ENCODE measurements at regions not wholly inside any gene's neighbourhood (a gene's known extent, or its start where the extent isn't known, plus 50 kb on each side); places are given as distances from the start of the nearest gene placed in this dataset.

- H3K36me3 ChIP-seq (ENCODE audit: control insufficient read depth, insufficient read depth, low read length) = no peaks in the 10 kb centered on the region
- FAIRE-seq (no peak), DNase-seq (ENCODE audit: low read depth) (no peak)
- no peak overlapping the region for H3K4me3 ChIP-seq (ENCODE audit: low read depth, low read length)
- H3K27me3 ChIP-seq (ENCODE audit: control insufficient read depth, insufficient read depth, low read length) = no peaks in the 10 kb centered on the region
- TF ChIP-seq CTCF (IDR thresholded peaks at IDR 0.05; ENCODE audit: insufficient read depth, low read length, severe bottlenecking) = no peak
Measured at GRCh38 chr7:10120936-10121335, 852.7 kb upstream of the PHF14 start.

- DNase-seq (ENCODE audit: low read depth) = no peak
- Histone ChIP-seq H3K4me3 (ENCODE audit: low read depth, low read length) (no peak overlapping the region), H3K27me3 (ENCODE audit: control insufficient read depth, insufficient read depth, low read length) (no peaks in the 10 kb centered on the region), H3K36me3 (ENCODE audit: control insufficient read depth, insufficient read depth, low read length) (no peaks in the 10 kb centered on the region)
- no peak for FAIRE-seq
- TF ChIP-seq CTCF (IDR thresholded peaks at IDR 0.05; ENCODE audit: insufficient read depth, low read length, severe bottlenecking) = no peak
Measured at GRCh38 chr7:10121631-10122030, 852.0 kb upstream of the PHF14 start.

GRCh38 chr7:10122551-10123100 lies 851.0 kb upstream of the PHF14 start:
- Histone ChIP-seq H3K4me3 (ENCODE audit: low read depth, low read length) (no peak overlapping the region), H3K36me3 (ENCODE audit: control insufficient read depth, insufficient read depth, low read length) (no peaks in the 10 kb centered on the region), H3K27me3 (ENCODE audit: control insufficient read depth, insufficient read depth, low read length) (no peaks in the 10 kb centered on the region)
- FAIRE-seq (no peak), DNase-seq (ENCODE audit: low read depth) (no peak)
- no peak for TF ChIP-seq CTCF (IDR thresholded peaks at IDR 0.05; ENCODE audit: insufficient read depth, low read length, severe bottlenecking)

GRCh38 chr7:10128748-10129147 lies 844.9 kb upstream of the PHF14 start:
- no peak for TF ChIP-seq CTCF (IDR thresholded peaks at IDR 0.05; ENCODE audit: insufficient read depth, low read length, severe bottlenecking)
- H3K4me3 ChIP-seq (ENCODE audit: low read depth, low read length) = no peak overlapping the region
- DNase-seq (ENCODE audit: low read depth) = peak; percentile 0
- FAIRE-seq = no peak
- H3K36me3 ChIP-seq (ENCODE audit: control insufficient read depth, insufficient read depth, low read length) = no peaks in the 10 kb centered on the region
- no peaks in the 10 kb centered on the region for H3K27me3 ChIP-seq (ENCODE audit: control insufficient read depth, insufficient read depth, low read length)

GRCh38 chr7:10138087-10138854 lies 835.4 kb upstream of the PHF14 start:
- FAIRE-seq (no peak), DNase-seq (ENCODE audit: low read depth) (no peak)
- Histone ChIP-seq H3K27me3 (ENCODE audit: control insufficient read depth, insufficient read depth, low read length) (no peaks in the 10 kb centered on the region), H3K4me3 (ENCODE audit: low read depth, low read length) (no peak overlapping the region), H3K36me3 (ENCODE audit: control insufficient read depth, insufficient read depth, low read length) (no peaks in the 10 kb centered on the region)
- TF ChIP-seq CTCF (IDR thresholded peaks at IDR 0.05; ENCODE audit: insufficient read depth, low read length, severe bottlenecking) = no peak
